HG03565 (cell line): ENCODE measurements at regions not wholly inside any gene's neighbourhood (a gene's known extent, or its start where the extent isn't known, plus 50 kb on each side); places are given as distances from the start of the nearest gene placed in this dataset.
"Not testable (repeated sequence)": the region's sequence is repeated elsewhere in the genome, so short reads cannot be mapped to it uniquely, and the experiment has no call there.

Source experiments
- ATAC-seq: cut with Tn5 transposase; IDR thresholded peaks from one replicate; pipeline ENCODE4 v1.9.1; 2021; ENCODE audit warnings: mild to moderate bottlenecking, moderate library complexity; ENCODE audit not compliant: unreplicated experiment

- ATAC-seq: no peak
Measured at GRCh38 chr2:2906091-2906490, 471.5 kb downstream of the EIPR1 start.

DNA sequence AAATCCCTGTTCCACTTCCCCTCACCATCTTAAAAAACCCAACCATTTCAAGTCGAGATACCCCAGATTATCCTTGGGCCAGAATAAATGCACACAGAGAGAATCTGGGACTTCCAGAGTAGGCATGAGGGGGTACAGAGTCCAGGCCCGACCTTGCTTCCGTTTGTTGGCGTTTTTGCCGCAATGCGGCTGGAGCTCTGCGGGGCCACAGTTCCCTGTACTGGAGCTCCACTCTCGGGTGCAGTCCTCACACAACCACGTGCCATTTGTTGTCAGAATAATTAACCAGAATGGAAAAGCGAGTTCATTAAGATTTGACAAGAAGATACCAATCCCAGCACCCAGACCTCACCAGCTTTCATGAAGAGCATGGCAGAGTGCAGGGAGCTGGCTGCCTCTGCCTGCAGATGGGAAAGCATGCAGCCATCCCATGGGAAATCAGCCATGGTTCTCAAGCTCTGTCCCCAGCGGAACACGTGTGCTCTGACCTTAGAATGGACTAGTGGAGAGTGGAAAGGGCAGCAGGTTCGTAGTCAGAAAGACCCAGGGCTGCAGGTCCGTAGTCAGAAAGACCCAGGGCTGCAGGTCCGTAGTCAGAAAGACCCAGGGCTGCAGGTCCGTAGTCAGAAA lies 472.8 kb downstream of the EIPR1 start:
- no peak for ATAC-seq

GRCh38 chr2:2902547-2903281 lies 474.9 kb downstream of the EIPR1 start:
- ATAC-seq: no peak

- ATAC-seq: peak; percentile 88
Measured at GRCh38 chr2:2901384-2902345, 476.0 kb downstream of the EIPR1 start.

DNA sequence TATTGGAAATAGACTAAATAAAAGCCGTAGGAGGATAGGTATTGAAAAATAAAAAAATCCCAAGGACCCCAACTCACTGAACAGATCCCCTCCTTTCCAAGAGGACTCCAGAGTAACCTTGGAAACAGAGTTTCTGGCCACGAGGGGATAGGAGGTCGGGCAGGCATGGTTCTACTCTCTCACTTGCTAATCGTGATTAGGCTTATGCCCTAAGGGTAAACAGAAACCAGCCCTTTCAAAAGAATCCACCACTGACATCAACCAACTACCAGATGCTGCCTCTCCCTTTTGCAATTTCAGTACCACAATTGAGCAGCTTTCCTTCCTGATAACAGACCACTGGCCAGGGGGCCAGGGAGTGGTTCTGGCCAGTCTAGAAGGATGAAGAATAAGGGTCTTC lies 477.8 kb downstream of the EIPR1 start:
- ATAC-seq: no peak

DNA sequence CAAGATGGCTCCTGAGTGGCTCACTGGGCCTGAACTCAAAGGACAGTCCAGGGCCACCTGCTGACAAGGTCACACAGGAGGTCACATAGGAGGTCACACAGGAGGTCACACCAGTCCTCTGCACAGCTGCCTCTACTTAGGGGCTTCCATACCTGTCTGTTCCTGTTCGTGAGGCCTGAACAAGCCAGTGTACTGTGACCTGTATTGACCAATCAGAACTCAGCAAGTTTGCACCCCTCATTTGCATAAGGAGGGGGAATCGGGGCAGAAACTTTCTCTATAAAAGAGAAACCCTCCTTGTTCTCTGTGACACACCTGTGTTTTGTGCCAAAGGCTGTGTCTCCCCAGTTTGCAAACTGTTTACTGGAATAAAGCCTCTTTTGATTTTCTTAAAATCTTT lies 478.9 kb downstream of the EIPR1 start:
- ATAC-seq: no peak

DNA sequence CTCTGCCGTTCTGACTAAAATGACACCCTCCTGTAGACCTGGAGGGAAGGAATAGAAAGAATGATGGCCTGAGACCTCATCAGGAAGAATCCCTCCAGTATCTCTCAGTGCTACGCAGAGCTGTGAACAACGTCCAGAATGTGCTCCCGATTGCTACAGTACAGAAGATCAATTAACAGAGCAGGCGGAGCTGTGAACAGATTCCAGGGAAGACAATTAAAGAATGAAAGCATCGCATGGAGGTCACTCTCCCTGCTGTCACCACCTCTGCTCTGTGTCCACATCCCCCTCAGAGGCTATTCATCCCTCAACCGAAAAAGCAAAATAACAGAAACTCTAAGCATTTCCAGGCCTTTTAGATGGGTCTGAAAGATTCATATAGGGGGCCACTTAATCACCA lies 481.0 kb downstream of the EIPR1 start:
- no peak for ATAC-seq

DNA sequence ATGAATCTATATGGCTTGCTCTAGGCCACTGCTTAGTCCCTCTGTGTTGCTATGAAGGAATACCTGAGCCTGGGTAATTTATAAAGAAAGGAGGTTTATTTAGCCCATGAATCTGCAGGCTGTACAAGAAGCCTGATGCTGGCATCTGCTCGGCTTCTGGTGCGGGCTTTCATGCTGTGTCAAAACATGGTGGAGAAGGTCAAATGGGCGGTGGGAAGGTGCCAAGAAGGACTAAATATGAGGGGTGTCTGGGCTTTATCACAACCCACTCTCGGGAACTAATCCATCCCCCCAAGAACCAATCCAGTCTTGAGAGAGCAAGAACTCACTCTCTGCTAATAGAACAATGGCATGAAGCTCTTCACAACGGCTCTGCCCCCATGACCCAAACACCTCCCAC lies 481.6 kb downstream of the EIPR1 start:
- no peak for ATAC-seq

DNA sequence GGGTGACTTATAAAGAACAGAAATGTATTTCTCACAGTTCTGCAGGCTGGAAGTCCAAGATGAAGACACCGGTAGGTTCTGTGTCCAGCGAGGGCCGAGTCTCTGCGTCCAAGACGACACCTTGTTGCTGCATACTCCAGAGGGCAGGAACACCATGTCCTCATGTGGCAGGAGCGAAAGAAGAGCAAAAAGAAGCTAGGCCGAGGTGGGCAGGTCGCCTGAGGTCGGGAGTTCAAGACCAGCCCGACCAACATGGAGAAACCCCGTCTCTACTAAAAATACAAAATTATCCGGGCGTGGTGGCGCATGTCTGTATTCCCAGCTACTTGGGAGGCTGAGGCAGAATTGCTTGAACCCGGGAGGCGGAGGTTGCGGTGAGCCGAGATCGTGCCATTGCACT lies 483.6 kb downstream of the EIPR1 start:
- not testable (repeated sequence) for ATAC-seq

- ATAC-seq: no peak
Measured at GRCh38 chr2:2892892-2893291, 484.7 kb downstream of the EIPR1 start.

- ATAC-seq: no peak
Measured at GRCh38 chr2:2892378-2892777, 485.2 kb downstream of the EIPR1 start.

GRCh38 chr2:2890901-2891300 lies 486.7 kb downstream of the EIPR1 start:
- no peak for ATAC-seq

GRCh38 chr2:2890246-2890645 lies 487.4 kb downstream of the EIPR1 start:
- no peak for ATAC-seq

GRCh38 chr2:2889646-2890045 lies 488.0 kb downstream of the EIPR1 start:
- ATAC-seq: no peak

GRCh38 chr2:2889141-2889540 lies 488.5 kb downstream of the EIPR1 start:
- ATAC-seq: no peak

DNA sequence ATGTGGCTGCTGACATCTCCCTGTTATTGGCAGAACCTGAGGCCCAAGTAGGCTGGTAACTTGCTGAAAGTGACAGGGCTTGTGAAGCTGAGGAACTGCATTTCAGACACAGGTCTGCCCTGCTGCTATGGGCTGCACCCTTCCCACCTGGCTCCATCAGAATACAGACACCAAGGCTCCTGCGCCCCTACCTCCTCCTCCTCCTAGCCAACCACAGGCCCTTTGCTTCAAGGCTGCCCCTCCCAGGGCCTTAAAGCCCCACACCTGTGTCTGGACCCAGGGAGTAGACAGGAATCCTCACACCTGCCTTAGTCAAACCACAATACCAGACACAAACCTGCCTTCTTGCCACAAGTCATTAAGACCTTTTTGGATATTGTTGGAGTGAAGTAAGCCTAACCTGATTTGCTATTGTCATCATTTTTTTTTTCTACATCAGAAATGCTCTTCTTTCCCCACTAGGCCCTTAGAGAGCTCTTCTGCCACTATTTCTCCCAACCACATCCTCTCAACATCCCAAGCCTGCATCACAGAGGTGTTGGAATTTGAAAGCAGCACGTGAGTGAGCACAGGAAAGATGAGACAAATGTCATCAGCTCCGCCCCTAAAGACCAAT lies 489.7 kb downstream of the EIPR1 start:
- ATAC-seq: no peak

DNA sequence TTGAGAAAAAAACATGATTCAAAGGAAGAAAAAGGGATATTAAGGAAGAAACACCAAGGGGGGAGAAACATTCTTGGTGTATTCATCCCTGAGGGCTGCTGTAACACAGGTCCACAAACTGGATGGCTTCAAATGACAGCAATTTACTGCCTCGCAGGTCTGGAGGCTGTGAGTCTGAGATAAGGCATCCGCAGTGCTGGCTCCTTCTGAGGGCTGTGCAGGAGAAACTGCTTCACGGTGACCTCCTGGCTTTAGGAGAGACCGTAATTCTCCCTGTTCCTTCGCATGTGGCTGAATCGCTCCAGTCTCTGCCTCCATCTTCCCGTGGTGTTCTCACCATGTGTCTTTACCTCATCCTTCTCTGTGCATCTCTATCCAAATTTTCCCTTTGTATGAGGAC lies 490.7 kb downstream of the EIPR1 start:
- no peak for ATAC-seq

GRCh38 chr2:2881499-2881898 lies 496.1 kb downstream of the EIPR1 start:
- no peak for ATAC-seq

- no peak for ATAC-seq
Measured at GRCh38 chr2:2880938-2881337, 496.7 kb downstream of the EIPR1 start.

- ATAC-seq: peak; percentile 100
Measured at GRCh38 chr2:2879781-2880180, 497.8 kb downstream of the EIPR1 start.

- ATAC-seq: no peak
Measured at GRCh38 chr2:2879071-2879470, 498.5 kb downstream of the EIPR1 start.
